ENCODE measurements at regions not wholly inside any gene's neighbourhood (a gene's known extent, or its start where the extent isn't known, plus 50 kb on each side); places are given as distances from the start of the nearest gene placed in this dataset.

DNA sequence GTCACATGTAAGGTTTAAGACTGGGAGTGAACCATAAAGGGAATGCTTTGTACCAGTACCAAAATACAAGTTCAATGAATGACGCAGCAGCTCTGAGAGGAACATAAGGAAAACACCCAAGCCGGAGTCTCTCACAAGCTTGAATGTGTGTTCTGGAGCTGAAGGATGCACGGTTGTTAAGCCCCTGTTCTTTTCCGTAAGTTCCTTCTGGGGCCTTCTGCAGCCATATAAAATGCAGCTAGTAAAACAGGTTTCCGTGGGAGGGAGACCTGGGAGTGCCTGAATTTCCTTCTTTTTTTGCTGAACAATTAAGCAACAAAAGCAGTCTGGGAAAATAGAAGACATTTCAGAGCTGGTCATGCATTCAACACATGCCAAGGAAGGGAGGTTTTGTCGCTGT lies 73.2 kb upstream of the JAG1 start (continued):
- TF ChIP-seq, protein P1, sequence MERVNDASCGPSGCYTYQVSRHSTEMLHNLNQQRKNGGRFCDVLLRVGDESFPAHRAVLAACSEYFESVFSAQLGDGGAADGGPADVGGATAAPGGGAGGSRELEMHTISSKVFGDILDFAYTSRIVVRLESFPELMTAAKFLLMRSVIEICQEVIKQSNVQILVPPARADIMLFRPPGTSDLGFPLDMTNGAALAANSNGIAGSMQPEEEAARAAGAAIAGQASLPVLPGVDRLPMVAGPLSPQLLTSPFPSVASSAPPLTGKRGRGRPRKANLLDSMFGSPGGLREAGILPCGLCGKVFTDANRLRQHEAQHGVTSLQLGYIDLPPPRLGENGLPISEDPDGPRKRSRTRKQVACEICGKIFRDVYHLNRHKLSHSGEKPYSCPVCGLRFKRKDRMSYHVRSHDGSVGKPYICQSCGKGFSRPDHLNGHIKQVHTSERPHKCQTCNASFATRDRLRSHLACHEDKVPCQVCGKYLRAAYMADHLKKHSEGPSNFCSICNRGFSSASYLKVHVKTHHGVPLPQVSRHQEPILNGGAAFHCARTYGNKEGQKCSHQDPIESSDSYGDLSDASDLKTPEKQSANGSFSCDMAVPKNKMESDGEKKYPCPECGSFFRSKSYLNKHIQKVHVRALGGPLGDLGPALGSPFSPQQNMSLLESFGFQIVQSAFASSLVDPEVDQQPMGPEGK (CRISPR knock-in tag; IDR thresholded peaks at IDR 0.05; ENCODE audit: borderline replicate concordance), result no peak
- TF ChIP-seq ARNTL (CRISPR knock-in tag; IDR thresholded peaks at IDR 0.05; ENCODE audit: borderline replicate concordance, low read depth), result no peak

DNA sequence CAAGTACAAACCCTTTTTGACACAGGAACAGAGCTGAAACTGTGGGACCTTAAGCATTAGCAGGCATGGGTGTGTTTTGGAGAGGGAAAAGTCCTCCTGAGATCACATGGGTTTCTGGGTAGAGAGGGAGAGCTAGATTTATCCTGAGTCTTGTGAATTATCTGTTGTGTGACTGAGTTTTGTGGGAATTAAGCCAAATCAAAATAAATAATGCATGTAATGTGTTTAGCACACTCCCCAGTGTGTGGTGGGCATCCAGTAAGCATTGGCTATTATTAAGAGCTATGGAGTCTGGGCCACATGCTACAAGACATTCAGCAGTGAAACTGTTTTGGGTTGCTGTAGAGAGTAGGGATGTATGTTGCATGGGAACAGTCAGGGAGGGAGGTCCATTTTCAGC lies 75.3 kb upstream of the JAG1 start:
- TF ChIP-seq GLIS3 (CRISPR knock-in tag; IDR thresholded peaks at IDR 0.05) (no peak), ZNF70 (CRISPR knock-in tag; IDR thresholded peaks at IDR 0.05) (no peak), TOX (CRISPR knock-in tag; IDR thresholded peaks at IDR 0.05; ENCODE audit: borderline replicate concordance) (no peak), ESRRG (CRISPR knock-in tag; IDR thresholded peaks at IDR 0.05) (no peak), OSR1 (CRISPR knock-in tag; IDR thresholded peaks at IDR 0.05) (no peak), ISL1 (CRISPR knock-in tag; IDR thresholded peaks at IDR 0.05) (no peak), TCF4 (CRISPR knock-in tag; IDR thresholded peaks at IDR 0.05; ENCODE audit: borderline replicate concordance) (no peak), BACH2 (CRISPR knock-in tag; IDR thresholded peaks at IDR 0.05; ENCODE audit: borderline replicate concordance) (no peak), ARNTL (CRISPR knock-in tag; IDR thresholded peaks at IDR 0.05; ENCODE audit: borderline replicate concordance, low read depth) (no peak), ZFP30 (CRISPR knock-in tag; IDR thresholded peaks at IDR 0.05) (no peak), ZC3H10 (CRISPR knock-in tag; IDR thresholded peaks at IDR 0.05) (no peak), SNAI2 (CRISPR knock-in tag; IDR thresholded peaks at IDR 0.05) (no peak), CSDC2 (CRISPR knock-in tag; IDR thresholded peaks at IDR 0.05) (no peak), RARB (CRISPR knock-in tag; IDR thresholded peaks at IDR 0.05) (no peak)
- TF ChIP-seq, protein P2, sequence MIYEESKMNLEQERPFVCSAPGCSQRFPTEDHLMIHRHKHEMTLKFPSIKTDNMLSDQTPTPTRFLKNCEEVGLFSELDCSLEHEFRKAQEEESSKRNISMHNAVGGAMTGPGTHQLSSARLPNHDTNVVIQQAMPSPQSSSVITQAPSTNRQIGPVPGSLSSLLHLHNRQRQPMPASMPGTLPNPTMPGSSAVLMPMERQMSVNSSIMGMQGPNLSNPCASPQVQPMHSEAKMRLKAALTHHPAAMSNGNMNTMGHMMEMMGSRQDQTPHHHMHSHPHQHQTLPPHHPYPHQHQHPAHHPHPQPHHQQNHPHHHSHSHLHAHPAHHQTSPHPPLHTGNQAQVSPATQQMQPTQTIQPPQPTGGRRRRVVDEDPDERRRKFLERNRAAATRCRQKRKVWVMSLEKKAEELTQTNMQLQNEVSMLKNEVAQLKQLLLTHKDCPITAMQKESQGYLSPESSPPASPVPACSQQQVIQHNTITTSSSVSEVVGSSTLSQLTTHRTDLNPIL (CRISPR knock-in tag; IDR thresholded peaks at IDR 0.05; ENCODE audit: low read depth), result no peak
- TF ChIP-seq, protein P3, sequence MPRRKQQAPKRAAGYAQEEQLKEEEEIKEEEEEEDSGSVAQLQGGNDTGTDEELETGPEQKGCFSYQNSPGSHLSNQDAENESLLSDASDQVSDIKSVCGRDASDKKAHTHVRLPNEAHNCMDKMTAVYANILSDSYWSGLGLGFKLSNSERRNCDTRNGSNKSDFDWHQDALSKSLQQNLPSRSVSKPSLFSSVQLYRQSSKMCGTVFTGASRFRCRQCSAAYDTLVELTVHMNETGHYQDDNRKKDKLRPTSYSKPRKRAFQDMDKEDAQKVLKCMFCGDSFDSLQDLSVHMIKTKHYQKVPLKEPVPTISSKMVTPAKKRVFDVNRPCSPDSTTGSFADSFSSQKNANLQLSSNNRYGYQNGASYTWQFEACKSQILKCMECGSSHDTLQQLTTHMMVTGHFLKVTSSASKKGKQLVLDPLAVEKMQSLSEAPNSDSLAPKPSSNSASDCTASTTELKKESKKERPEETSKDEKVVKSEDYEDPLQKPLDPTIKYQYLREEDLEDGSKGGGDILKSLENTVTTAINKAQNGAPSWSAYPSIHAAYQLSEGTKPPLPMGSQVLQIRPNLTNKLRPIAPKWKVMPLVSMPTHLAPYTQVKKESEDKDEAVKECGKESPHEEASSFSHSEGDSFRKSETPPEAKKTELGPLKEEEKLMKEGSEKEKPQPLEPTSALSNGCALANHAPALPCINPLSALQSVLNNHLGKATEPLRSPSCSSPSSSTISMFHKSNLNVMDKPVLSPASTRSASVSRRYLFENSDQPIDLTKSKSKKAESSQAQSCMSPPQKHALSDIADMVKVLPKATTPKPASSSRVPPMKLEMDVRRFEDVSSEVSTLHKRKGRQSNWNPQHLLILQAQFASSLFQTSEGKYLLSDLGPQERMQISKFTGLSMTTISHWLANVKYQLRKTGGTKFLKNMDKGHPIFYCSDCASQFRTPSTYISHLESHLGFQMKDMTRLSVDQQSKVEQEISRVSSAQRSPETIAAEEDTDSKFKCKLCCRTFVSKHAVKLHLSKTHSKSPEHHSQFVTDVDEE (CRISPR knock-in tag; IDR thresholded peaks at IDR 0.05), result no peak
- TF ChIP-seq, protein P4, sequence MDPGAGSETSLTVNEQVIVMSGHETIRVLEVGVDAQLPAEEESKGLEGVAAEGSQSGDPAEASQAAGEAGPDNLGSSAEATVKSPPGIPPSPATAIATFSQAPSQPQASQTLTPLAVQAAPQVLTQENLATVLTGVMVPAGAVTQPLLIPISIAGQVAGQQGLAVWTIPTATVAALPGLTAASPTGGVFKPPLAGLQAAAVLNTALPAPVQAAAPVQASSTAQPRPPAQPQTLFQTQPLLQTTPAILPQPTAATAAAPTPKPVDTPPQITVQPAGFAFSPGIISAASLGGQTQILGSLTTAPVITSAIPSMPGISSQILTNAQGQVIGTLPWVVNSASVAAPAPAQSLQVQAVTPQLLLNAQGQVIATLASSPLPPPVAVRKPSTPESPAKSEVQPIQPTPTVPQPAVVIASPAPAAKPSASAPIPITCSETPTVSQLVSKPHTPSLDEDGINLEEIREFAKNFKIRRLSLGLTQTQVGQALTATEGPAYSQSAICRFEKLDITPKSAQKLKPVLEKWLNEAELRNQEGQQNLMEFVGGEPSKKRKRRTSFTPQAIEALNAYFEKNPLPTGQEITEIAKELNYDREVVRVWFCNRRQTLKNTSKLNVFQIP (CRISPR knock-in tag; IDR thresholded peaks at IDR 0.05; ENCODE audit: borderline replicate concordance, low read depth), result no peak
- TF ChIP-seq, protein P1 (CRISPR knock-in tag; IDR thresholded peaks at IDR 0.05; ENCODE audit: borderline replicate concordance), result no peak
- no peak for ATAC-seq

DNA sequence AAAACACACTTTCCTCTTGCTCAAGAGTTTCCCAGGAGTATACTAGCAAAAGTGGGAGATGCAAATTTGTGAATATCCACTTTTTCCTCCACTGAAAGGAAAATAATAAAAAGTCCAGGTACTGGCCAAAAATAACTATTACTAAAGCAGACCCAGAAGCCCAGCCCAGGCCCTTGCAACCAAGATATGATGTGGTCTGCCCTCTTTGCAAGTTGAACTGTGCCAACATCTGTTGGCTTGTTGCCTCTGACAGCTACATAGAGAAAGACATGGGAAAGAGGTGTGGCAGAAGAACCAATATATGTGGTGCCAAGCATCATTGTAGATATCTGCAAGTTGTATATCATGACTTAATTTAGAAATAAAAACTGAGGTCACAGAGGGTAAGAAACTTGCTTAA lies 78.4 kb upstream of the JAG1 start:
- ATAC-seq, result no peak

More for the DNA sequence above, 78.4 kb upstream of the JAG1 start:
- TF ChIP-seq TCF4 (CRISPR knock-in tag; IDR thresholded peaks at IDR 0.05; ENCODE audit: borderline replicate concordance), result no peak
- TF ChIP-seq BACH2 (CRISPR knock-in tag; IDR thresholded peaks at IDR 0.05; ENCODE audit: borderline replicate concordance), result no peak
- no peak for TF ChIP-seq ZNF8 (CRISPR knock-in tag; IDR thresholded peaks at IDR 0.05)
- TF ChIP-seq ISL1 (CRISPR knock-in tag; IDR thresholded peaks at IDR 0.05), result no peak
- TF ChIP-seq ZC3H10 (CRISPR knock-in tag; IDR thresholded peaks at IDR 0.05), result no peak
- no peak for TF ChIP-seq ZFP30 (CRISPR knock-in tag; IDR thresholded peaks at IDR 0.05)
- TF ChIP-seq, protein P2 (CRISPR knock-in tag; IDR thresholded peaks at IDR 0.05; ENCODE audit: low read depth), result no peak
- TF ChIP-seq ZNF70 (CRISPR knock-in tag; IDR thresholded peaks at IDR 0.05), result no peak
- TF ChIP-seq ARNTL (CRISPR knock-in tag; IDR thresholded peaks at IDR 0.05; ENCODE audit: borderline replicate concordance, low read depth), result no peak
- TF ChIP-seq TOX (CRISPR knock-in tag; IDR thresholded peaks at IDR 0.05; ENCODE audit: borderline replicate concordance), result no peak
- TF ChIP-seq, protein P5, sequence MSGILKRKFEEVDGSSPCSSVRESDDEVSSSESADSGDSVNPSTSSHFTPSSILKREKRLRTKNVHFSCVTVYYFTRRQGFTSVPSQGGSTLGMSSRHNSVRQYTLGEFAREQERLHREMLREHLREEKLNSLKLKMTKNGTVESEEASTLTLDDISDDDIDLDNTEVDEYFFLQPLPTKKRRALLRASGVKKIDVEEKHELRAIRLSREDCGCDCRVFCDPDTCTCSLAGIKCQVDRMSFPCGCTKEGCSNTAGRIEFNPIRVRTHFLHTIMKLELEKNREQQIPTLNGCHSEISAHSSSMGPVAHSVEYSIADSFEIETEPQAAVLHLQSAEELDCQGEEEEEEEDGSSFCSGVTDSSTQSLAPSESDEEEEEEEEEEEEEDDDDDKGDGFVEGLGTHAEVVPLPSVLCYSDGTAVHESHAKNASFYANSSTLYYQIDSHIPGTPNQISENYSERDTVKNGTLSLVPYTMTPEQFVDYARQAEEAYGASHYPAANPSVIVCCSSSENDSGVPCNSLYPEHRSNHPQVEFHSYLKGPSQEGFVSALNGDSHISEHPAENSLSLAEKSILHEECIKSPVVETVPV (CRISPR knock-in tag; IDR thresholded peaks at IDR 0.05), result no peak
- TF ChIP-seq, protein P3 (CRISPR knock-in tag; IDR thresholded peaks at IDR 0.05), result no peak
- no peak for TF ChIP-seq ZFP3 (CRISPR knock-in tag; IDR thresholded peaks at IDR 0.05)
